ENCODE measurements at regions not wholly inside any gene's neighbourhood (a gene's known extent, or its start where the extent isn't known, plus 50 kb on each side); places are given as distances from the start of the nearest gene placed in this dataset.

DNA sequence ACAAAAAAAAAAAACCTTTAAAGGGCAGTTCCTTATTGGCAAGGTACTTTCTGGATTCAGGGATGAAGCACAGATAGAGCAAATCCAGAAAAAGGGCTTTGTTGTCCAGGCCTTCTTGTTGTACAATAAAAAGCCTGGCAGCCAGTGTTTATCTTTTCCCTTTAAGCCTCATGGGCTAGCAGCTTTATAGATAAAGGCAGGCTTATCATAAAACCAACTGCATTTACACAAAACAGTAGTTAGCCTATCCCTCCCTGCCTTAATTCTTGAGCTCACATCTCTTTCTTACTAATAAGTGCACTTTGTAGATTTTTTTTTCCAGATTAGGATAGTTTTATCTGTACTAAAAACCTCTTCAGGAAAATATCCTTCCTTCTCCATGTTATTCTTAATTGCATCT is 662.8 kb upstream of the CCDC54 start:
- H3K4me3 ChIP-seq (ENCODE audit: insufficient read depth, low read depth, low read length), result no peak overlapping the region
- H3K27me3 ChIP-seq (ENCODE audit: control insufficient read depth, insufficient read depth, low read length, poor library complexity, severe bottlenecking), result no peaks in the 10 kb centered on the region
- H3K4me1 ChIP-seq (ENCODE audit: control insufficient read depth, insufficient read depth, low read length), result no peaks in the 10 kb centered on the region
- H3K36me3 ChIP-seq (ENCODE audit: control insufficient read depth, insufficient read depth, low read length), result no peaks in the 10 kb centered on the region
- H3K27ac ChIP-seq (ENCODE audit: insufficient read depth, low read depth, low read length, poor library complexity, severe bottlenecking), result no peak overlapping the region
- H3K9me3 ChIP-seq (ENCODE audit: control insufficient read depth, low read length), result no peaks in the 10 kb centered on the region

DNA sequence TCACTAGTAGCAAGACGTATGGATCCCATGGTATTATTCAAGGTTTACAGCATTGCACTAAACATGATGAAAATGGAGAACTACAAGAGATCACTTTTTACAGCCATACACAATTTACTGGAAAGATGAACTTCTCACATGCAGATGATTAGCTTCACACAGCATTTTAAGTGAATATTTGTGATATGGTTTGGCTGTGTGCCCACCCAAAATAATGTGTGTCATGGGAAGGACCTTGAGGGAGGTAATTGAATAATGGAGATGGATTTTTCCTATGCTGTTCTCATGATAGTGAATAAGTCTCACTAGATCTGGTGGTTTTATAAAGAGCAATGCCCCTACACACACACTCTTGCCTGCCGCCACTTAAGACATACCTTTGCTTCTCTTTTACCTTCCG is 662.0 kb upstream of the CCDC54 start:
- H3K27me3 ChIP-seq (ENCODE audit: control insufficient read depth, insufficient read depth, low read length, poor library complexity, severe bottlenecking), result no peaks in the 10 kb centered on the region
- no peak overlapping the region for H3K27ac ChIP-seq (ENCODE audit: insufficient read depth, low read depth, low read length, poor library complexity, severe bottlenecking)
- no peaks in the 10 kb centered on the region for H3K36me3 ChIP-seq (ENCODE audit: control insufficient read depth, insufficient read depth, low read length)
- no peak overlapping the region for H3K4me3 ChIP-seq (ENCODE audit: insufficient read depth, low read depth, low read length)
- H3K9me3 ChIP-seq (ENCODE audit: control insufficient read depth, low read length), result no peaks in the 10 kb centered on the region
- 90 to 97% methylated on average over 3 of the region's 3 CpGs for WGBS, 2 experiments
- H3K4me1 ChIP-seq (ENCODE audit: control insufficient read depth, insufficient read depth, low read length), result no peaks in the 10 kb centered on the region

DNA sequence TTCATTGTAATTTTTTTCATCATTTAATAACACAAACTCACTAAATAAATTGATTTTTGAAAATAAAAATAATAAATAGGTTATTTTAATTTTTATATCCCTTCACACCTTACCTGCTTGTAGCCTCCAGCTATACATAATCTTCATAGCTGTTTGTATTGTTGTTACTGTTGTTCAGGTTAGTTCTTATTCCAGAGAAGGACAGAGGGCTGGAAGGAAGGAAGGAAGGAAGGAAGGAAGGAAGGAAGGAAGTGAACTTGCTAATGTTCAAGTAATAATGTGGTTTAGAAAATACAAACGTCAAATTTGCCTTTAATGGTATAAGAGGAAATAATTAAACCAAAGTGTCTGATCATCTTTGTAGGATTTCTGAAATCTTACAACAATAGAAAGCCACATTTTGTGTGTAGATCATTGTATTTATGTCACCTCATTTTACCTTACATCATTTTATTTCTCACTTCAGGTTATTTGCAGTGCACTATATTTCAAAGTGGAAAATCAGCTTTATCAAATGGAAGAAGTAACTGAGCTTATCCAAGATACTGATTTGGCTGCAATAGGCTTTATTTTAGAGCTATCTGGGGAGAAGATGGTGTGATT is 660.0 kb upstream of the CCDC54 start:
- Histone ChIP-seq H3K4me1 (ENCODE audit: control insufficient read depth, insufficient read depth, low read length) (no peaks in the 10 kb centered on the region), H3K27me3 (ENCODE audit: control insufficient read depth, insufficient read depth, low read length, poor library complexity, severe bottlenecking) (no peaks in the 10 kb centered on the region), H3K27ac (ENCODE audit: insufficient read depth, low read depth, low read length, poor library complexity, severe bottlenecking) (no peak overlapping the region), H3K36me3 (ENCODE audit: control insufficient read depth, insufficient read depth, low read length) (no peaks in the 10 kb centered on the region), H3K9me3 (ENCODE audit: control insufficient read depth, low read length) (no peaks in the 10 kb centered on the region), H3K4me3 (ENCODE audit: insufficient read depth, low read depth, low read length) (no peak overlapping the region)
- 95 to 100% methylated on average over 1 of the region's 1 CpG for WGBS, 2 experiments

DNA sequence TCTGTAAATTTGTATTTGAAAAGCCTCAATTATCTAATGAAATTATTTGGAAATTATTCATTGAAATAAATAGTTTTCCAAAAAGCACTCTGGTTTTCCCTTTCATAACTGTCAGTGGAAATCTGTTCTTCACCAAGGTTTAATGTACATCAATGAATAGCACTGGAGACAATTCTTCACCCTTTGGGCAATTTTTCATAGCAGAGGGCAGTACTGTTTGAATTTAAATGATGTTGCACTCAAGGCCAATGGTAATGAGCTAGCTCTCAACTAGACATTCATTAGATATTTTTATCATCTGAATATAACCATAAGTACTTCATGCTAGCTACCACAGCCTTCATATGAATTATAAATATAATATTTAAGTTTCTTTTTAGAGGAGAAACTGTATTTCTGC is 658.2 kb upstream of the CCDC54 start:
- no peak overlapping the region for H3K4me3 ChIP-seq (ENCODE audit: insufficient read depth, low read depth, low read length)
- H3K36me3 ChIP-seq (ENCODE audit: control insufficient read depth, insufficient read depth, low read length), result no peaks in the 10 kb centered on the region
- H3K27ac ChIP-seq (ENCODE audit: insufficient read depth, low read depth, low read length, poor library complexity, severe bottlenecking), result no peak overlapping the region

DNA sequence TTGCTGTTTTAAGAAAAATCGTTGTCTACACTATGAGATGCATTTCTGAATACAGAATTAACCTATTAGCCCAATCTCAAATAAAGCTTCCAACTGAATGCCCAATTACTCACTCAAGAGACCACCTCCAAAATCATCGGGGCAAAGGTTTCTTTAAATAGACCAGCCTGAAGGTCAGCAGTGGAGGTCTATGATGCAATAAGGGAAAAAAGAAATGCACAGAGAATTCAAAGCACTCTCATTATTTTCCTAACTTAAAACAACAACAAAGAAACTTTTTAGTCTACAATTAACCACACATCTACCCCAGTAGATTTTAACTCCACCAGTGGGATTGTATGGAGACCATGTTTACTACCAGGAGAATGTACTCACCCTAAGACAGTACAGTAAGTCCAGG is 657.7 kb upstream of the CCDC54 start:
- Histone ChIP-seq H3K4me3 (ENCODE audit: insufficient read depth, low read depth, low read length) (no peak overlapping the region), H3K4me1 (ENCODE audit: control insufficient read depth, insufficient read depth, low read length) (no peaks in the 10 kb centered on the region)
- WGBS, 2 experiments, result 81 to 90% methylated on average over 2 of the region's 2 CpGs

More for the DNA sequence above, 658.2 kb upstream of the CCDC54 start:
- H3K27me3 ChIP-seq (ENCODE audit: control insufficient read depth, insufficient read depth, low read length, poor library complexity, severe bottlenecking), result no peaks in the 10 kb centered on the region
- no peaks in the 10 kb centered on the region for H3K9me3 ChIP-seq (ENCODE audit: control insufficient read depth, low read length)
- no peaks in the 10 kb centered on the region for H3K4me1 ChIP-seq (ENCODE audit: control insufficient read depth, insufficient read depth, low read length)

DNA sequence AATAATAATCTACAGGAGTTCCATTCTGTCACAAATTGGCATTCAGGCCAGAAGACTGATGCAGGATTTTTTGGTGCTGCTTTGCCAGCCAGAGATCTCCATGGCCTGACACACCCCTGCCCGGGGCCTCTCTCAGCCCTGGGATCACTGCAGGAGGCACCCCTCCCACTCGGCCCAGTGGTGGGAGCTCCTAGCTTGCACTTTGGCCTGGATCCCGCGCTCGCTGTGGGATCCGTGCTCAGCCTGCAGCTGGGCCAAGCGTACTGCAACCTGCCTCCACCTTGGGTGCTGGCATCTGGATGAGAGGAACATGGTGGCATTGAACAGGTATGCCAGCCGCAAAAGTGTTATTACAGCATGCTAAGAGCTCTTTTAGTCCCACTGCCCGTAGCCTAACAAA is 656.7 kb upstream of the CCDC54 start:
- Histone ChIP-seq H3K4me3 (ENCODE audit: insufficient read depth, low read depth, low read length) (no peak overlapping the region), H3K36me3 (ENCODE audit: control insufficient read depth, insufficient read depth, low read length) (no peaks in the 10 kb centered on the region), H3K27ac (ENCODE audit: insufficient read depth, low read depth, low read length, poor library complexity, severe bottlenecking) (no peak overlapping the region), H3K4me1 (ENCODE audit: control insufficient read depth, insufficient read depth, low read length) (no peaks in the 10 kb centered on the region), H3K9me3 (ENCODE audit: control insufficient read depth, low read length) (no peaks in the 10 kb centered on the region), H3K27me3 (ENCODE audit: control insufficient read depth, insufficient read depth, low read length, poor library complexity, severe bottlenecking) (no peaks in the 10 kb centered on the region)
- 93 to 95% methylated on average over 9 of the region's 9 CpGs for WGBS, 2 experiments

More for the DNA sequence above, 657.7 kb upstream of the CCDC54 start:
- Histone ChIP-seq H3K36me3 (ENCODE audit: control insufficient read depth, insufficient read depth, low read length) (no peaks in the 10 kb centered on the region), H3K9me3 (ENCODE audit: control insufficient read depth, low read length) (no peaks in the 10 kb centered on the region), H3K27ac (ENCODE audit: insufficient read depth, low read depth, low read length, poor library complexity, severe bottlenecking) (no peak overlapping the region), H3K27me3 (ENCODE audit: control insufficient read depth, insufficient read depth, low read length, poor library complexity, severe bottlenecking) (no peaks in the 10 kb centered on the region)

DNA sequence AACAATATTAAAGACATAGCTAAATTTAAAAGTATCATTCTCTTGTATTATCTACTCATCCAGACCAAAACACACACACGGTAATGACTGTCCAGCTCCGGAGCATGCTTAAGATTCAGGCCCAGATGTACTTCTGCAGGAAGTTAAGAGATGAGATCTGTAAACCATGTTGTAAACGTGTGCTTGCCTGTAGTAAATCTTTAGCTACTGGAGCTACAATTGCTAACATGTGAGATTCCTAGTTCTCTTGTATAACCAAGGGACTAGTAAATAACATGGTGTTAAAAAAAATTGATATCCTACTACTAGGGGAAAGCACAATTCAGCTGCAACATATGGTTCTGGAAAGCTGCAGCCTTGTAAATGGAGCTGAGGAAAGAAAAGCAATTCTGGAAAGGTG is 651.7 kb upstream of the CCDC54 start:
- Histone ChIP-seq H3K9me3 (ENCODE audit: control insufficient read depth, low read length) (no peaks in the 10 kb centered on the region), H3K4me3 (ENCODE audit: insufficient read depth, low read depth, low read length) (no peak overlapping the region), H3K4me1 (ENCODE audit: control insufficient read depth, insufficient read depth, low read length) (no peaks in the 10 kb centered on the region), H3K27ac (ENCODE audit: insufficient read depth, low read depth, low read length, poor library complexity, severe bottlenecking) (no peak overlapping the region), H3K27me3 (ENCODE audit: control insufficient read depth, insufficient read depth, low read length, poor library complexity, severe bottlenecking) (no peaks in the 10 kb centered on the region), H3K36me3 (ENCODE audit: control insufficient read depth, insufficient read depth, low read length) (no peaks in the 10 kb centered on the region)
- 88 to 91% methylated on average over 2 to 3 of the region's 3 CpGs for WGBS, 2 experiments

DNA sequence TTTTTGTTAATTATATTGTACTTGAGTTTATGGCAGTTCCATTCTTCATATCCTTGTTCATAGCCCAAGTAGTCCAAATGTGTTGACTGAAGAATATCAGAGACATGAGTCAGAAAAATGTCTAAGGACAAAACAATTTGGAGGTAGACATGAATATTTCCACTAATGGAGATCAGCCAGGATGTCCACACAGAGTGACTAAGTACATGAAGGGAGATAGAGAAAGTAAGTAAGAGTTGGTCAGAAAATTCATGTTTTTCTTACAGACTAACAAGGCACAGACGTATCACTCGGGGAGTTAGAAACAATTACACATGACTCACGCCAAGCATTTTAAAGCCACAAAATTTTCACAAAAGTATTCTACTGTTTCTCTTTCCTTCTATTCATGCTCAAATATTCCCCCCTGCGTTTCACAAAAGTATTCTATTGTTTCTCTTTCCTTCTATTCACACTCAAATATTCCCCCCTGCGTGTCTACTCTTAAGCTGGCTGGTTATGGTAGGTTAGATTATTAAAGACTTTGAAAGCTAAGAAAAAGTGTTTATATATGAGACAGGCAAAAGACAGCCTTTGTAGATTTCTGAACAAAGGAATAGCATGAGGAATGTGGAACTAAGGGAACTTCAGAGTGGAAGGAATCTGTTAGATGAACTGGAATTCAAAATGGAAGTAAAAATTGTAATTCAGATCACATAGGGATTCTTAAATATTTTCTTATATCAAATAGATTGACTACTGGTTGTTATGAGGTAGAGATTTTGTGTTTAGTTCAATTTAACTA is 648.7 kb upstream of the CCDC54 start:
- H3K27me3 ChIP-seq (ENCODE audit: control insufficient read depth, insufficient read depth, low read length, poor library complexity, severe bottlenecking), result no peaks in the 10 kb centered on the region
- H3K4me1 ChIP-seq (ENCODE audit: control insufficient read depth, insufficient read depth, low read length), result no peaks in the 10 kb centered on the region
- no peaks in the 10 kb centered on the region for H3K36me3 ChIP-seq (ENCODE audit: control insufficient read depth, insufficient read depth, low read length)
- peak overlapping the region; percentile 36 for H3K27ac ChIP-seq (ENCODE audit: insufficient read depth, low read depth, low read length, poor library complexity, severe bottlenecking)
- H3K9me3 ChIP-seq (ENCODE audit: control insufficient read depth, low read length), result no peaks in the 10 kb centered on the region
- no peak overlapping the region for H3K4me3 ChIP-seq (ENCODE audit: insufficient read depth, low read depth, low read length)
- WGBS, 2 experiments, result 69 to 74% methylated on average over 4 to 5 of the region's 5 CpGs

DNA sequence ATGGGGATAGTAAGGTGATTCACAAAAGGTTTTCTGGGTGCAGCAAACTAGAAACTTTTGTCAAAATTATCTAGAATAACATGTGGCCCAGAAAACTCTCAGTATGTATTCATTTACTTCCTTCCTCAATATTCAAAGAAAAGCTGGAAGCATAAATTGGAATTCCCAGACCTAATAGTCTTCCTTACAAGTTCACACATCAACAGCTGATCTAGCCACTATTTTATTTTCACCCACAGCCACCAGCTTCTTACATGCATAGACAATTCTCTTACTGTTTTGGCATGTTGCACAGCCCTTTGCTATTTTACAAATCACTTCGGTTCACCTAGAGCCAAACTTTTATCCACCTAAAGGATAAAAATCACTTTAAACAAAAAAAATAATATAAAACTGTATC is 647.8 kb upstream of the CCDC54 start:
- Histone ChIP-seq H3K27ac (ENCODE audit: insufficient read depth, low read depth, low read length, poor library complexity, severe bottlenecking) (no peak overlapping the region), H3K9me3 (ENCODE audit: control insufficient read depth, low read length) (no peaks in the 10 kb centered on the region), H3K27me3 (ENCODE audit: control insufficient read depth, insufficient read depth, low read length, poor library complexity, severe bottlenecking) (no peaks in the 10 kb centered on the region), H3K4me1 (ENCODE audit: control insufficient read depth, insufficient read depth, low read length) (no peaks in the 10 kb centered on the region), H3K36me3 (ENCODE audit: control insufficient read depth, insufficient read depth, low read length) (no peaks in the 10 kb centered on the region), H3K4me3 (ENCODE audit: insufficient read depth, low read depth, low read length) (no peak overlapping the region)
- 86 to 93% methylated on average over 1 of the region's 1 CpG for WGBS, 2 experiments

DNA sequence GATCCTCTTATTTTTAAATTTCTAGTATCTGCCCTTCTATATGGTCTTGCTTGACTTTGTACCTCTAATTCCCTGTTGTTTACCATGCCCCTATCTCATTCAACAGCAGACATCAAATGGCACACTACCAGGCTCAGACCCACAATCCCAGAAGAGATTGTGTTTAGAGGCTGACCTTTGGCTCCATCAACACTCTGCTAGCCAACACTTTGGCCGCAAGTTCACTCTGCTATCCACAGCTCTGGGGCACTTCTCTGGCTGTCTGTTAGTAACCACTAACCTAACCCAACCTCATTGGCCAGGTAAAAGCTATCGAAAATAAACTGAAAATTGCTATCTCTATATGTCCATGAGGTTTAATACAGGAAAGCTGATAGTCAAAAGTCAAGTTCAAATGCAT is 646.0 kb upstream of the CCDC54 start:
- no peak overlapping the region for H3K27ac ChIP-seq (ENCODE audit: insufficient read depth, low read depth, low read length, poor library complexity, severe bottlenecking)
- WGBS, 2 experiments, result 85 to 86% methylated on average over 2 of the region's 2 CpGs
- no peak overlapping the region for H3K4me3 ChIP-seq (ENCODE audit: insufficient read depth, low read depth, low read length)
- no peaks in the 10 kb centered on the region for H3K9me3 ChIP-seq (ENCODE audit: control insufficient read depth, low read length)
- no peaks in the 10 kb centered on the region for H3K27me3 ChIP-seq (ENCODE audit: control insufficient read depth, insufficient read depth, low read length, poor library complexity, severe bottlenecking)
- no peaks in the 10 kb centered on the region for H3K36me3 ChIP-seq (ENCODE audit: control insufficient read depth, insufficient read depth, low read length)
- no peaks in the 10 kb centered on the region for H3K4me1 ChIP-seq (ENCODE audit: control insufficient read depth, insufficient read depth, low read length)
